GM20000 (cell line): ENCODE measurements at regions not wholly inside any gene's neighbourhood (a gene's known extent, or its start where the extent isn't known, plus 50 kb on each side); places are given as distances from the start of the nearest gene placed in this dataset.
"Not testable (repeated sequence)": the region's sequence is repeated elsewhere in the genome, so short reads cannot be mapped to it uniquely, and the experiment has no call there.

ENCODE experiments used
- DNase-seq: peaks from one replicate; pipeline ENCODE4 v3.0.0; 2012; ENCODE audit warnings: low spot score
- TF ChIP-seq, protein P1 (sequence below): IDR thresholded peaks from 2 replicates; pipeline ENCODE4 v1.5.1; 2012; ENCODE audit warnings: mild to moderate bottlenecking, control low read depth; ENCODE audit errors: extremely low read depth, missing control alignments

DNA sequence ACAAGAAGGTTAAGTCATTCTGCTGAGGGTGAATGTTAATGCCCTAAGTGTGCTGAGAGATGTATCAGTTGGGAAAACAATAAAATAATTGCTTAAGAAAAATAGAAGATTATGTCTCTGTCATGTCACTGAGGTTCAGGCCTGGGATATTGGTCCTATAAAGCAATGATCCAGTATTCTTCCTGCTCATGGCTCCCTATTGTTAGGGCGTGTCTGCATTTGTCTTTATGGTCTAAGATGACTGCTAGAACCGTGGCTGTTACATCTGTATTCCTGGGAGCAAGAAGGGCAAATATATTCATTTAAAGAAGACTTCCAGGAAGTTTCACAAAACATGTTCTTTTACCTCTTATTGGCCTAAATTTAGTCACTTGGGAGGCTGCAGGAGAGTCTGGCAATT, 125.0 kb downstream of the KCNE4 start:
- TF ChIP-seq, protein P1, sequence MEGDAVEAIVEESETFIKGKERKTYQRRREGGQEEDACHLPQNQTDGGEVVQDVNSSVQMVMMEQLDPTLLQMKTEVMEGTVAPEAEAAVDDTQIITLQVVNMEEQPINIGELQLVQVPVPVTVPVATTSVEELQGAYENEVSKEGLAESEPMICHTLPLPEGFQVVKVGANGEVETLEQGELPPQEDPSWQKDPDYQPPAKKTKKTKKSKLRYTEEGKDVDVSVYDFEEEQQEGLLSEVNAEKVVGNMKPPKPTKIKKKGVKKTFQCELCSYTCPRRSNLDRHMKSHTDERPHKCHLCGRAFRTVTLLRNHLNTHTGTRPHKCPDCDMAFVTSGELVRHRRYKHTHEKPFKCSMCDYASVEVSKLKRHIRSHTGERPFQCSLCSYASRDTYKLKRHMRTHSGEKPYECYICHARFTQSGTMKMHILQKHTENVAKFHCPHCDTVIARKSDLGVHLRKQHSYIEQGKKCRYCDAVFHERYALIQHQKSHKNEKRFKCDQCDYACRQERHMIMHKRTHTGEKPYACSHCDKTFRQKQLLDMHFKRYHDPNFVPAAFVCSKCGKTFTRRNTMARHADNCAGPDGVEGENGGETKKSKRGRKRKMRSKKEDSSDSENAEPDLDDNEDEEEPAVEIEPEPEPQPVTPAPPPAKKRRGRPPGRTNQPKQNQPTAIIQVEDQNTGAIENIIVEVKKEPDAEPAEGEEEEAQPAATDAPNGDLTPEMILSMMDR: no peak
- DNase-seq: no peak

DNA sequence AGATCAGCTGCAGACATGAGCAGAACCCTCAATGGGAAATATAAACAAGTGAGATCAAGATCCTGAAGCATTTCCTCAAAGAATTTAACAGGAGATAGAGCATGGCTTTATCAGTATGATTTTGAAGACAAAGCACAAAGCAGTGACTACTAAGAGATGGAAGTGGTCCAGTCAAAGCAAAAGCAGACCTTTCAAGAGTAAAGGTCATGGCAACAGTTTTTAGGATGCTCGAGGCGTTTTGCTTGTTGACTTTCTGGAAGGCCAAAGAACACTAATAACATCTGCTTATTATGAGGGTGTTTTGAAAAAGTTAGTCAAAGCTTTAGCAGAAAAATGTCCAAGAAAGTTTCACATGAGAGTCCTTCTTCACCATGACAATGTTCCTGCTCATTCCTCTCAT, 128.5 kb downstream of the KCNE4 start:
- DNase-seq: no peak
- TF ChIP-seq, protein P1: no peak

DNA sequence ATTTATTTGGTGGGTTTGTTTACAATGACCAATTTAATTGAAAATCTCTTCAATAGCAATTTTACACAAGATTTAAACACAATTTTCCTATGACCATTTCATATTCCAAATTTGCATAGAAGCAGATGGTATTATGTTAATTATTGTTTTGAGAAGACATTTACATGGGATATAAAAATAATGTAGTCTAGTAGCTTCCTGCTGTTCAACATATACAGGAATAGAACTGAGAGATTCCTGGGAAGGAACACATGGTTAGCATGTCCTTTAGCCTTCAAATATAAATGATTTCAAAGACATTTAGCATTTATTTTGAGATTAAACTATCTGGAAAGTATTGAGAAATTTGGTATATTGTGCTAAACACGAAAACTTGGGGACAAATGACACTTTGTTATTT, 129.6 kb downstream of the KCNE4 start:
- DNase-seq: no peak
- TF ChIP-seq, protein P1: no peak

DNA sequence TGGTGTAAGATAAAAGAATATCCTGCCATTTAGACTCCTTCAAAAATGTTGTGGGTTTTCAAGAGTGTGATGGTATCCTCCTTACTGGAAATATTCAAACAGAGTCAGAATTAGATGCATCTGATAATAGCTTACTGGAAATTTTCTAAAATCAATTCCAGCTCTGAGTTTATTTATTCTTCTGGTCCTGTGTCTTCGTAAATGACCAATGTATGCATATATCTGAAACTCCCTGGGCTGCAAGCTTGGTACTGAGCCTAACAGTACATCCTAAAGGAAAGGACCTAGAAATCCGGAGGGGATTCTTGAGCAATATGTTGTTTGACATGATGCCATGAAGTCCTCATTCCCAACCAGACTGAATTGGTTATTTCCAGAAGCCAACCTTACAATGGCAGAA, 130.4 kb downstream of the KCNE4 start:
- DNase-seq: no peak
- TF ChIP-seq, protein P1: no peak

DNA sequence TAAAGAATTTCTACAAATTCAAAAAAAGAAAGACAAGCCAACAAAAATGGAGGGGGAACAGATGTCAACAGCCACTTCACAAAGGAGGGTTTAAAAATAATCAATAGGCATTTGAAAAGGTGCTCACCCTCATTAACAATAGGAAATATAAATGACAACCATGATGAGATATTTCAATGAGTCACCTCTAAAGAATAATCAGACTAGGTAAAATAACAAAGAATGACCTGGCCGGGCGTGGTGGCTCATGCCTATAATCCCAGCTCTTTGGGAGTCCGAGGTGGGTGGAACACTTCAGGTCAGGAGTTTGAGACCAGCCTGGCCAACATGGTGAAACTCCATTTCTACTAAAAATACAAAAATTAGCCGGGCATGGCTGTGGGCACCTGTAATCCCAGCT, 133.6 kb downstream of the KCNE4 start:
- no peak for DNase-seq
- TF ChIP-seq, protein P1: no peak

DNA sequence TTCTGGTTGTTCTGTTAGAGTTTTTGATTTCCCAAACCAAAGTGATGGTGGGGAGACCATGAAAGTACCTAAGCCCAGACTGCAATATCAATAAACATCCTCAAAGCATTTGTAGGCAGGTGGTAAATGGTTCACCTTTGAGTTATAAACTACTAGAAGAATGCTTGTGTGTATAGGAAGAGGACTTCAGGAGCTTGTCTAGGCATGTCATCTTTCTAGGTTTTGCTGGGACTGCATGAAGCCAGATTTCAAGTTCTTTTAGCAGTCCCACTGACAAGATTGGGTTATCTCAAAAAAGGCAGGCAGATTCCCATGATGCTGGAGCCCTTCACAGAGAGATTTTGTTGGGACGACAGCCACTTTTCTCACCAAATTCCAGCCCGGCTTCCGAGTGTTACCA, 135.3 kb downstream of the KCNE4 start:
- TF ChIP-seq, protein P1: no peak
- DNase-seq: no peak

DNA sequence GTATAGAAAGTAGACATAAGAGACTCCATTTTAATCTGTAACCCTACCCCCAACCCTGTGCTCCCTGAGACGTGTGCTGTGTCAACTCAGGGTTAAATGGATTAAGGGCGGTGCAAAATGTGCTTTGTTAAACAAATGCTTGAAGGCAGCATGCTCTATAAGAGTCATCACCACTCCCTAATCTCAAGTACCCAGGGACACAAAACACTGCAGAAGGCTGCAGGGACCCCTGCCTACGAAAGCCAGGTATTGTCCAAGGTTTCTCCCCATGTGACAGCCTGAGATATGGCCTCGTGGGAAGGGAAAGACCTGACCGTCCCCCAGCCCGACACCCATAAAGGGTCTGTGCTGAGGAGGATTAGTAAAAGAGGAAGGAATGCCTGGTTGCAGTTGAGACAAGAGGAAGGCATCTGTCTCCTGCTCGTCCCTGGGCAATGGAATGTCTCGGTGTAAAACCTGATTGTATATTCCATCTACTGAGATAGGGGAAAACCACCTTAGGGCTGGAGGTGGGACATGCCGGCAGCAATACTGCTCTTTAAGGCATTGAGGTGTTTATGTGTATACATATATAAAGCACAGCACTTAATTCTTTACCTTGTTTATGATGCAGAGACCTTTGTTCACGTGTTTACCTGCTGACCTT, 138.7 kb downstream of the KCNE4 start:
- DNase-seq: not testable (repeated sequence)

DNA sequence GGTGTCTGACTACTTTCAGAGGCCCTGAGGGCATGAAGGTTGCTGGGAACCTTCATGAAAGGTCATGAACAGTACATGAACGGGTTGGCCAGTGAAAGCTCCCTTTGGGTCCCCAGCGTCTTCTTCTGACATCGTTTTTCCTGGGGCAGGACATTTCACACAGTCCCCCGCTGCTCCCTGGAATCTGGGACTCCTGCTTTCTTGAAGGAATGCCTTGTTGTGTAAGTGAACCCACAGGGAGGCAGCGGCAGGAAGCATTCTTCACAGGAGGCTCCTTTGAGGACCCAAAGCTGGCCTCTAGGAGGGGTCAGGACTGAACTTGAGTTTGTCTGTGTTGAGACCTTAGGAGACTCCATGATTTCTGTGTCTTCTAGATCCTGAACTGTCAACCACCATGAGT, 144.3 kb downstream of the KCNE4 start:
- no peak for DNase-seq
- TF ChIP-seq, protein P1: no peak
